ENCODE measurements at regions not wholly inside any gene's neighbourhood (a gene's known extent, or its start where the extent isn't known, plus 50 kb on each side); places are given as distances from the start of the nearest gene placed in this dataset.

- Histone ChIP-seq H3K27me3 (no peaks in the 10 kb centered on the region), H3K27ac (no peak overlapping the region), H3K4me3 (no peak overlapping the region), H3K9me3 (no peaks in the 10 kb centered on the region), H3K36me3 (no peaks in the 10 kb centered on the region), H3K4me1 (no peaks in the 10 kb centered on the region)
- intact Hi-C loops (cut with DNase I): no loop called here
- no peak for DNase-seq
- WGBS (ENCODE audit: insufficient coverage, low coverage, low lambda C conversion rate, missing lambda C conversion rate): 56% methylated on average over 4 of the region's 4 CpGs
- TF ChIP-seq POLR2A (IDR thresholded peaks at IDR 0.05) (no peak), CTCF (IDR thresholded peaks at IDR 0.05) (no peak)
- no peak for ATAC-seq
Observed at GRCh38 chr11:32316858-32317642, 118.3 kb downstream of the WT1 start.

- no peak for DNase-seq
- Histone ChIP-seq H3K9me3 (no peaks in the 10 kb centered on the region), H3K27ac (no peak overlapping the region), H3K4me3 (no peak overlapping the region), H3K36me3 (no peaks in the 10 kb centered on the region), H3K27me3 (no peaks in the 10 kb centered on the region), H3K4me1 (no peaks in the 10 kb centered on the region)
- ATAC-seq: no peak
- WGBS (ENCODE audit: insufficient coverage, low coverage, low lambda C conversion rate, missing lambda C conversion rate): 78% methylated on average over 1 of the region's 1 CpG
- TF ChIP-seq POLR2A (IDR thresholded peaks at IDR 0.05) (no peak), CTCF (IDR thresholded peaks at IDR 0.05) (no peak)
- intact Hi-C loops (cut with DNase I): no loop called here
Observed at GRCh38 chr11:32317643-32318042, 117.7 kb downstream of the WT1 start.

GRCh38 chr11:32318071-32319055, 117.0 kb downstream of the WT1 start:
- Histone ChIP-seq H3K27me3 (no peaks in the 10 kb centered on the region), H3K36me3 (no peaks in the 10 kb centered on the region), H3K9me3 (no peaks in the 10 kb centered on the region), H3K27ac (no peak overlapping the region), H3K4me1 (no peaks in the 10 kb centered on the region), H3K4me3 (no peak overlapping the region)
- 50% methylated on average over 4 of the region's 5 CpGs for WGBS (ENCODE audit: insufficient coverage, low coverage, low lambda C conversion rate, missing lambda C conversion rate)
- ATAC-seq (peak in 1 of 4 donors; percentile 18), DNase-seq (no peak)
- intact Hi-C loops (cut with DNase I): no loop called here
- no peak for TF ChIP-seq POLR2A (IDR thresholded peaks at IDR 0.05)
- TF ChIP-seq CTCF (IDR thresholded peaks at IDR 0.05): no peak

GRCh38 chr11:32323814-32324130, 111.6 kb downstream of the WT1 start:
- TF ChIP-seq POLR2A (IDR thresholded peaks at IDR 0.05): no peak
- TF ChIP-seq CTCF (IDR thresholded peaks at IDR 0.05): no peak
- intact Hi-C loops (cut with DNase I): no loop called here
- Histone ChIP-seq H3K27me3 (no peaks in the 10 kb centered on the region), H3K4me1 (no peaks in the 10 kb centered on the region), H3K27ac (no peak overlapping the region), H3K4me3 (no peak overlapping the region), H3K36me3 (no peaks in the 10 kb centered on the region), H3K9me3 (no peaks in the 10 kb centered on the region)
- ATAC-seq: no peak
- 4% methylated on average over 3 of the region's 3 CpGs for WGBS (ENCODE audit: insufficient coverage, low coverage, low lambda C conversion rate, missing lambda C conversion rate)
- no peak for DNase-seq
